Cardiac fibroblast (primary cell): ENCODE measurements at regions not wholly inside any gene's neighbourhood (a gene's known extent, or its start where the extent isn't known, plus 50 kb on each side); places are given as distances from the start of the nearest gene placed in this dataset.

Source experiments
- DNase-seq, 2 donors: peaks; one replicate each; pipeline versions ENCODE4 v3.0.0 to v3.0.0-alpha.2; 2010; ENCODE audit warnings: low read depth in 2 of 2
- H3K4me3 ChIP-seq, 2 donors: replicated peaks in 1 of 2; 1 replicate in 1 of 2; 2 replicates in 1 of 2; pipeline ENCODE4 v1.5.1; 2011; ENCODE audit warnings: low read depth in 2 of 2, low read length in 2 of 2, mild to moderate bottlenecking in 2 of 2, moderate library complexity in 1 of 2
- CTCF ChIP-seq: IDR thresholded peaks from one replicate; pipeline ENCODE4 v1.5.1; 2011; ENCODE audit warnings: low read depth, mild to moderate bottlenecking, low read length, inconsistent platforms

GRCh38 chr4:66704243-66704642 lies 841.1 kb downstream of the CENPC start:
- H3K4me3 ChIP-seq, result no peak overlapping the region
- no peak for TF ChIP-seq CTCF
- DNase-seq, result no peak

- no peak for TF ChIP-seq CTCF
Observed at GRCh38 chr4:66694739-66695138, 850.6 kb downstream of the CENPC start.

GRCh38 chr4:66693694-66694093 lies 851.6 kb downstream of the CENPC start:
- DNase-seq, result peak in 1 of 2 donors; percentile 64
- no peak overlapping the region for H3K4me3 ChIP-seq
- TF ChIP-seq CTCF, result no peak

More at GRCh38 chr4:66694739-66695138, 850.6 kb downstream of the CENPC start:
- no peak for DNase-seq
- no peak overlapping the region for H3K4me3 ChIP-seq

GRCh38 chr4:66691101-66691500 lies 854.2 kb downstream of the CENPC start:
- TF ChIP-seq CTCF, result no peak
- no peak overlapping the region for H3K4me3 ChIP-seq
- no peak for DNase-seq

- H3K4me3 ChIP-seq, result no peak overlapping the region
- TF ChIP-seq CTCF, result peak; percentile 21
- DNase-seq, result peak; percentile 60 to 68
Observed at GRCh38 chr4:66688674-66689073, 856.6 kb downstream of the CENPC start.

GRCh38 chr4:66687459-66687858 lies 857.8 kb downstream of the CENPC start:
- H3K4me3 ChIP-seq, result no peak overlapping the region
- no peak for DNase-seq
- TF ChIP-seq CTCF, result no peak

- DNase-seq, result peak; percentile 57 to 71
- no peak overlapping the region for H3K4me3 ChIP-seq
- TF ChIP-seq CTCF, result no peak
Observed at GRCh38 chr4:66681962-66682361, 863.3 kb downstream of the CENPC start.
